NT2/D1 (cell line): ENCODE measurements at regions not wholly inside any gene's neighbourhood (a gene's known extent, or its start where the extent isn't known, plus 50 kb on each side); places are given as distances from the start of the nearest gene placed in this dataset.

Experiments
- SUZ12 ChIP-seq: IDR thresholded peaks from 2 replicates; pipeline ENCODE4 v1.6.1; 2011; ENCODE audit not compliant: insufficient read length, insufficient read depth; ENCODE audit errors: extremely low read depth
- YY1 ChIP-seq: IDR thresholded peaks from 2 replicates; pipeline ENCODE4 v1.6.1; 2011; ENCODE audit not compliant: insufficient read length, insufficient read depth
- ZNF274 ChIP-seq: IDR thresholded peaks from 2 replicates; pipeline ENCODE4 v1.6.1; 2011; ENCODE audit warnings: mild to moderate bottlenecking, low read depth, low read length

DNA sequence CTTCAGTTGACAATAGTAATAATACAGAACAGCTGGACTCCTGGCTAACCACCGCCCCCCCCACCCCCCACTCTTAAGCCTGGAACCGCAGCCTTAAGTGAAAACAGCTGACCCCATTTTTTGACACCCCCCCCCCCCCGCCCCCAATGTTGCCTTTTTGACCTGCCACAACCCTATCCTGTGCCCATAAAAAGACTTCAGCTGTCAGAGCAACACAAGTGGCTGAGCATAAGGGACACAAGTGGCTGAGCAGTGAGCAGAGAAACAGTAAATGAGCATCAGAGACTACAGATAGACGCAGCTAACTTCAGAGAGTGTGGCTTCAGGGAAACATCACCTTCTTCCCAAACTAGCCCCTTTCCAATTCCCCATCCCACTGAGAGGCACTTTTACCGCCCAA is 1493.8 kb downstream of the LRRC4C start:
- TF ChIP-seq ZNF274 (no peak), YY1 (no peak), SUZ12 (no peak)
